GM10266 (cell line): ENCODE measurements at regions not wholly inside any gene's neighbourhood (a gene's known extent, or its start where the extent isn't known, plus 50 kb on each side); places are given as distances from the start of the nearest gene placed in this dataset.
"Not testable (repeated sequence)": the region's sequence is repeated elsewhere in the genome, so short reads cannot be mapped to it uniquely, and the experiment has no call there.

ENCODE experiments used
- DNase-seq: peaks from one replicate; pipeline ENCODE4 v3.0.0; 2012; ENCODE audit errors: extremely low spot score
- TF ChIP-seq, protein P1 (sequence below): IDR thresholded peaks from 2 replicates; pipeline ENCODE4 v1.5.1; 2012; ENCODE audit warnings: mild to moderate bottlenecking, low read depth; ENCODE audit not compliant: control insufficient read depth, insufficient read depth; ENCODE audit errors: missing control alignments

DNA sequence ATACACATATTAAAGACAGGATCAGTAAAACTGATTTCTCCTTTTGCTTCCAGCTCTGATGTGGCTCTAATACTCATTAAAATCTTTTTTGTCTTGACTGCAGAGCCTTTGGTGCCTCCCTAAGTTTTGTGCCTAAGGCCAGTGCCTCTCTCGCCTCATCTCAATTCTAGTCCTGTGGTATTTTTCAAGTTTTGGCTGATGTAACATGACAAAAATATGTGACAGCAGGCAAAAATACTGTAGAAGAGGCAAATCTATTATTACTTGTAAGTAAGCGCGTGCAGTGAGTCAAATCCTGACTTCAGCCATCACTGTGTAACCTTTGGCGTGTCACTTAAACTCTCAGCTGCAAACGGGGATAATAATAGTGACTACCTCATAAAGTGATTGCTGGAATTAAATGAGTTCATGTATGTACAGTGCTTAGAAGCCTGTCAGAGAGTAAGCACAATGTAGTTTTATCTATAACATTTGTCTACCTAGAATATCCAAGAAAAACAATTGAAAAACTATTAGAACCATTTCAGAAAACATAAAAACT, 74.0 kb downstream of the MAB21L3 start:
- DNase-seq = no peak
- TF ChIP-seq, protein P1, sequence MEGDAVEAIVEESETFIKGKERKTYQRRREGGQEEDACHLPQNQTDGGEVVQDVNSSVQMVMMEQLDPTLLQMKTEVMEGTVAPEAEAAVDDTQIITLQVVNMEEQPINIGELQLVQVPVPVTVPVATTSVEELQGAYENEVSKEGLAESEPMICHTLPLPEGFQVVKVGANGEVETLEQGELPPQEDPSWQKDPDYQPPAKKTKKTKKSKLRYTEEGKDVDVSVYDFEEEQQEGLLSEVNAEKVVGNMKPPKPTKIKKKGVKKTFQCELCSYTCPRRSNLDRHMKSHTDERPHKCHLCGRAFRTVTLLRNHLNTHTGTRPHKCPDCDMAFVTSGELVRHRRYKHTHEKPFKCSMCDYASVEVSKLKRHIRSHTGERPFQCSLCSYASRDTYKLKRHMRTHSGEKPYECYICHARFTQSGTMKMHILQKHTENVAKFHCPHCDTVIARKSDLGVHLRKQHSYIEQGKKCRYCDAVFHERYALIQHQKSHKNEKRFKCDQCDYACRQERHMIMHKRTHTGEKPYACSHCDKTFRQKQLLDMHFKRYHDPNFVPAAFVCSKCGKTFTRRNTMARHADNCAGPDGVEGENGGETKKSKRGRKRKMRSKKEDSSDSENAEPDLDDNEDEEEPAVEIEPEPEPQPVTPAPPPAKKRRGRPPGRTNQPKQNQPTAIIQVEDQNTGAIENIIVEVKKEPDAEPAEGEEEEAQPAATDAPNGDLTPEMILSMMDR = no peak

DNA sequence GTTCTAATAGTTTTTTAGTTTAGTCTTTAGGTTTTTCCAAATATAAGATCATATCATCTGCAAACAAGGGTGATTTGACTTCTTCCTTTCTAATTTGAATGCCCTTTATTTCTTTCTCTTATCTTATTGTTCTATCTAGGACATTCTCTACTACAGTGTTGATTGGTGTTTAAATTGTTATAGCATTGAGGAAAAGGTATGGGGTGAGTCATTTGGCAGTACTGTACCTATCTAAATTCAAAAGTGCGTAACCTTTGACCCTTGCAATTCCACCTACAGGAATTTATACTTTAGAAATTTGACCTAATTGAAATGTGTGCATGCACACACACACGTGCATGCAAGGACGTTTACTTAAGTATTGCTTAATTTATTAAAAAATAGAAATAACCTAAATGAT, 78.3 kb downstream of the MAB21L3 start:
- TF ChIP-seq, protein P1 = no peak
- no peak for DNase-seq

DNA sequence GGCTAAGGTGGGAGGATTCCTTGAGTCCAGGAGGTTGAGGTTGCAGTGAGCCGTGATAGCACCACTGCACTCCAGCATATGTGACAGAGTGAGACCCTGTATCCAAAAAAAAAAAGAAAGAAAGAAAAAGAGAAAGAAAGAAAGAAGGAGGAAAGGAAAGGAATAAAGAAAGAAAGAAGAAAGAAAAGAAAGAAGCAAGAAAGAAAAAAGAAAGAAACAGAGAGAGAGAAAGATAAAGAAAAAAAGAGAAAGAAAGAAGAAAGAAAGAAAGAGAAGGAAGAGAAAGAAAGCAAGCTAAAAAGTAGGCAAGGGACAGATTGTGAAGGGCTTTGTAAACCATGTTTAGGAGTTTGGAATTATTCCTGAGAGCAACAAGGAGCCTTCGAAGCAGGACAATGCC, 80.1 kb downstream of the MAB21L3 start:
- no peak for DNase-seq
- TF ChIP-seq, protein P1 = no peak

DNA sequence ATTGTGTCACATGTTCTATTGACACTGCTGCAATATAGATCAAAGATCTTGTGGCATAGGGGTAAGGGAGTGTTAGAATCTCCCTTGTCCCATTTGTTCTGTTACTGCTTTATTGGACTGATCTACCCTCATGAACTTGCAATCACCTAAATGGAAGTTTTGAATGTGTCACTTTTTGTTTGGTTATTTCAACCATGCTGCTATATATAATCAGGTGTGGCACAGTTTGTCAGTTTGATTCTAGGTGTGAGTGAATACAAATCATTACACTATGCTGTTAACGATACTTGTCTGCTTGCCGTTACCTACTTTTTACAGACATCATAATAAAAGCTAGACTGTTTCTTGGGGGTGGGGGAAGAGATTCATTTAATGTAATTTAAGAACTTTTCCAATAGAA, 82.6 kb downstream of the MAB21L3 start:
- TF ChIP-seq, protein P1 = no peak
- DNase-seq = no peak

DNA sequence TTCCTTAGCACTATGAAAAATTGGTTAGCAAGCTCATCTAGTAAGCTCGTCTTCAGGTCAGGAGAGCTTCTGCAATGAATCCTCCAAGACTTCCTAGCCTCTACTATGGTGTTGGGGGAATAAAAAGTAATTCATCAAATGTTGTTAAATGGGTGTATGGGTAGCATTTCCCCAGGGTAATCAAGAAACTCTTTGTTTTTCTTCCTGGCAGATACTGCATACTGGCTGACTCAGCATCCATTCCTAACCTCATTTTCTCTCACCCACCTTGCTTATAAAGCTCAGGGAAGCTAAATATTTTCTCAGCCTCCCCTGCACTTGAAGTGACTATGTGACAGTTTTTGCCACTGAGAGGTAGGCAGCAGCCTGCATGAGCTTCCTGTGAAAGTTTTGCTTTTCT, 83.4 kb downstream of the MAB21L3 start:
- no peak for DNase-seq
- TF ChIP-seq, protein P1 = no peak

DNA sequence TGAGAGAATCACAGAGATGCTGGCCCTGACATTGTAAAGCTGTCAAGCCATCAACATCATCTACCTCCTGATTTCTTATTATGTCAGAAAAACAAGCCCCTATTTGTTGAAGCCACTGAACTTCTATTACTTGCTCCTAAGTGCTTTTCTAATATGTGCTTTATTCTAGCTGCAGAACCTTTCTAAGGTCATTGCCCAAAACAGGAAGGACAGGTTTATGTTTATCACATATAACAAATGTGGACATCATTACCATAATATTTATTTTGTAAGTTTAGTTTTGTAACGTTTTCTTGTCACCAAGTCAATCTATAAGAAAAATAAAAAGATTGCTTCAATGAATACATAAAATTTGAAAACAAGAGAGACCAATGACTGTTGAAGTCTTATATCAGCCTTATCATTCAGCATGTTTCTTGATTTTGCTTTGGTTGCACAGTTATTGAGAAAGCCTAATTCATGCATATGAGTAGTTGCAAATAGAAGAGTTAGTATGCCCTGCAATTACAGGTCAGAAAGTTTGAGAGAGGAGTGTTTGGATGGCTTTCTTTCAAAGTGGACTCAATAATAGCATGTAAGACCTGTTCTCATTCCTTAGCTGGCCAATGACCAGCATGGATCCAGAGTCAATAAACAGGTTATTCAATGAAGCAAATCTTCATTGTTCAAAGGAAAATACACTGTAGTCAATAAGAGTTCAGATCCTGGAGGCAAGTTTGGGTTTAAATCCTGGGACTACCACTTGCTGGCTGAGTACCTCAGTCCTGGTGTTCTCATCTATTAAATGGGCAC, 84.1 kb downstream of the MAB21L3 start:
- TF ChIP-seq, protein P1 = no peak
- DNase-seq = no peak

DNA sequence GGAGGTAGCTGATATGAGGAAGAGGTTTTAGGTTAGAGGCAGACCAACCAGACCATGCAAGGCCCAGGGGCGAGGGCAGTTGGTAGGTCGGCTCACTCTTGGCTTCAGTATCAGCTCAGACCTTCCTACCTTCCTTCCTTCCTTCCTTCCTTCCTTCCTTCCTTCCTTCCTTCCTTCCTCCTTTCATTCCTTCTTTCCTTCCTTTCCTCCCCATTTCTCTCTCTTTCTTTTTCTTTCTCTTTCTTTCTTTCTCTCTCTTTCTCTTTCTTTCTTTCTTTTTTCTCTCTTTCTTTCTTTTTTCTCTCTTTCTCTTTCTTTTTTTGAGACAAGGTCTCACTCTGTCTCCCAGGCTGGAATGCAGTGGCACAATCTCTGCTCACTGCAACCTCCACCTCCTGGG, 89.1 kb downstream of the MAB21L3 start:
- DNase-seq = not testable (repeated sequence)

DNA sequence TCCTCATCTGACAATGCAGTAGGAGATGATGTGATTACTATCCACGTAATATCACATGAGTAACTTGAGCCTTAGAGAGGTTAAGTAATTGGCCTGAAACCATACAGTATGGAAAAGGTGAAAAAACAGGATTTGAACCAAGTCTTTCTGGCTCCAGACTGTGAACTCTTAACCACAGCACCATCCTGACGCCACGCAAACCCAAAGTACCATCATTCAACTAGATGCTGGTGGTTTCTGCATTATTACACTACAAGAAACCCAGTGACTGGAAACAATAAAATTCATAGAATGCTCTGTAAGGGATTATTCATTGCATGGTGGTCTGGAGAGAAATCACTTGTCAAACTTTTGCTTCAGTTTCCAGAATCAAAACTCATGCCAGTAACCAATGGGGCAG, 90.7 kb downstream of the MAB21L3 start:
- no peak for DNase-seq
- TF ChIP-seq, protein P1 = no peak
